Neural cell (in vitro differentiated cells): ENCODE measurements at regions not wholly inside any gene's neighbourhood (a gene's known extent, or its start where the extent isn't known, plus 50 kb on each side); places are given as distances from the start of the nearest gene placed in this dataset.

Source experiments
- CTCF ChIP-seq: fragments of 450-650 bp; IDR thresholded peaks from 2 replicates; pipeline ENCODE4 v1.5.1; 2014; ENCODE audit warnings: antibody characterized with exemption, mild to moderate bottlenecking, moderate library complexity; ENCODE audit not compliant: poor library complexity, severe bottlenecking
- EP300 ChIP-seq: fragments of 450-650 bp; conservative IDR thresholded peaks from 2 replicates; pipeline ENCODE4 v1.6.1; 2014; ENCODE audit warnings: antibody characterized with exemption, mild to moderate bottlenecking, moderate library complexity; ENCODE audit not compliant: poor library complexity, severe bottlenecking
- MXI1 ChIP-seq: fragments of 450-650 bp; conservative IDR thresholded peaks from 2 replicates; pipeline ENCODE4 v1.6.1; 2014; ENCODE audit warnings: antibody characterized with exemption, mild to moderate bottlenecking; ENCODE audit not compliant: poor library complexity, severe bottlenecking
- POLR2AphosphoS5 ChIP-seq: IDR thresholded peaks from 2 replicates; pipeline ENCODE4 v1.6.1; 2012
- TAF1 ChIP-seq: IDR thresholded peaks from 2 replicates; pipeline ENCODE4 v1.6.1; 2012; ENCODE audit warnings: low read depth
- TF ChIP-seq, protein P1 (sequence below): IDR thresholded peaks from 2 replicates; pipeline ENCODE4 v1.6.1; 2012; ENCODE audit warnings: borderline replicate concordance

DNA sequence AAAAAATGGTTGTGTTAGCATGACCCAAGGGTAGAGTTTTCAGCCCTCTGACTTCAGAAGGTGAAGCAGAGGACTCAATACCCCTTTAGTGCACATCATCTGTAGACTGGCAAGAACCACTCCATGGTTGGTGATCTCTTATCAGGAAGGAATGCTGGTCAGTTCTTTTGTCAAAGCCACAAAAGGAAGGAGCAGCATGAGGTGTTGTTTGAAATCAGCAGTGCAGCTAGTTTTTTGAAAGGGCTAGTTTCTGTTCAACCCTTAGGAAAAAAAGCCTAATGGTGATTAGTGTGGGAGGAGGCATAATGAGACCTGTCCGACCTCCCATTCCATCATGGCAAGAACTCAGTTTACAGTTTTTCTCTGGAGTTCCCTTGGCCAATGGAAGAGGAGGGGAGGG lies 362.0 kb upstream of the CT83 start:
- TF ChIP-seq CTCF (no peak), POLR2AphosphoS5 (no peak), TAF1 (no peak), MXI1 (no peak), EP300 (no peak)
- TF ChIP-seq, protein P1, sequence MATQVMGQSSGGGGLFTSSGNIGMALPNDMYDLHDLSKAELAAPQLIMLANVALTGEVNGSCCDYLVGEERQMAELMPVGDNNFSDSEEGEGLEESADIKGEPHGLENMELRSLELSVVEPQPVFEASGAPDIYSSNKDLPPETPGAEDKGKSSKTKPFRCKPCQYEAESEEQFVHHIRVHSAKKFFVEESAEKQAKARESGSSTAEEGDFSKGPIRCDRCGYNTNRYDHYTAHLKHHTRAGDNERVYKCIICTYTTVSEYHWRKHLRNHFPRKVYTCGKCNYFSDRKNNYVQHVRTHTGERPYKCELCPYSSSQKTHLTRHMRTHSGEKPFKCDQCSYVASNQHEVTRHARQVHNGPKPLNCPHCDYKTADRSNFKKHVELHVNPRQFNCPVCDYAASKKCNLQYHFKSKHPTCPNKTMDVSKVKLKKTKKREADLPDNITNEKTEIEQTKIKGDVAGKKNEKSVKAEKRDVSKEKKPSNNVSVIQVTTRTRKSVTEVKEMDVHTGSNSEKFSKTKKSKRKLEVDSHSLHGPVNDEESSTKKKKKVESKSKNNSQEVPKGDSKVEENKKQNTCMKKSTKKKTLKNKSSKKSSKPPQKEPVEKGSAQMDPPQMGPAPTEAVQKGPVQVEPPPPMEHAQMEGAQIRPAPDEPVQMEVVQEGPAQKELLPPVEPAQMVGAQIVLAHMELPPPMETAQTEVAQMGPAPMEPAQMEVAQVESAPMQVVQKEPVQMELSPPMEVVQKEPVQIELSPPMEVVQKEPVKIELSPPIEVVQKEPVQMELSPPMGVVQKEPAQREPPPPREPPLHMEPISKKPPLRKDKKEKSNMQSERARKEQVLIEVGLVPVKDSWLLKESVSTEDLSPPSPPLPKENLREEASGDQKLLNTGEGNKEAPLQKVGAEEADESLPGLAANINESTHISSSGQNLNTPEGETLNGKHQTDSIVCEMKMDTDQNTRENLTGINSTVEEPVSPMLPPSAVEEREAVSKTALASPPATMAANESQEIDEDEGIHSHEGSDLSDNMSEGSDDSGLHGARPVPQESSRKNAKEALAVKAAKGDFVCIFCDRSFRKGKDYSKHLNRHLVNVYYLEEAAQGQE = no peak
